MM.1S (cell line): ENCODE measurements at regions not wholly inside any gene's neighbourhood (a gene's known extent, or its start where the extent isn't known, plus 50 kb on each side); places are given as distances from the start of the nearest gene placed in this dataset.

Source experiments
- DNase-seq: peaks from one replicate; pipeline ENCODE4 v3.0.0-alpha.2; 2015
- H2AFZ ChIP-seq: fragments of 300-600 bp; sonication (generic); 2 replicates; pipeline ENCODE4 v1.6.0; 2016; ENCODE audit warnings: antibody characterized with exemption, low read length
- H3F3A ChIP-seq: fragments of 300-600 bp; sonication (generic); 2 replicates; pipeline ENCODE4 v1.6.1; 2016; ENCODE audit warnings: mild to moderate bottlenecking, antibody characterized with exemption, low read length, moderate library complexity, mixed read lengths; ENCODE audit not compliant: insufficient read depth
- H3K27ac ChIP-seq: fragments of 300-600 bp; sonication (generic); 2 replicates; pipeline ENCODE4 v1.5.1; 2016; ENCODE audit warnings: mild to moderate bottlenecking, low read length
- H3K27me3 ChIP-seq: fragments of 300-600 bp; sonication (generic); replicated peaks from 2 replicates; pipeline ENCODE4 v1.6.0; 2016; ENCODE audit warnings: low read length; ENCODE audit not compliant: insufficient read depth
- H3K36me3 ChIP-seq: fragments of 300-600 bp; sonication (generic); replicated peaks from 2 replicates; pipeline ENCODE4 v1.6.1; 2016; ENCODE audit warnings: mild to moderate bottlenecking, low read length, mixed read lengths; ENCODE audit not compliant: insufficient read depth
- H3K4me1 ChIP-seq: fragments of 300-600 bp; sonication (generic); 2 replicates; pipeline ENCODE4 v1.6.1; 2016; ENCODE audit warnings: low read length, mixed read lengths
- H3K4me2 ChIP-seq: fragments of 300-600 bp; sonication (generic); 2 replicates; pipeline ENCODE4 v1.6.0; 2016; ENCODE audit warnings: low read depth, low read length
- H3K4me3 ChIP-seq: fragments of 300-600 bp; sonication (generic); 2 replicates; pipeline ENCODE4 v1.5.1; 2016; ENCODE audit warnings: low read length, mixed read lengths
- H3K79me2 ChIP-seq: fragments of 300-600 bp; sonication (generic); 2 replicates; pipeline ENCODE4 v1.6.1; 2016; ENCODE audit warnings: mixed run types, low read length, mixed read lengths
- H3K9ac ChIP-seq: fragments of 300-600 bp; sonication (generic); 2 replicates; pipeline ENCODE4 v1.6.1; 2016; ENCODE audit warnings: low read length, mixed read lengths
- H3K9me2 ChIP-seq: fragments of 300-600 bp; sonication (generic); replicated peaks from 2 replicates; pipeline ENCODE4 v1.6.1; 2016; ENCODE audit warnings: mild to moderate bottlenecking, low read length, mixed read lengths; ENCODE audit not compliant: insufficient read depth
- H3K9me3 ChIP-seq: fragments of 300-600 bp; sonication (generic); replicated peaks from 2 replicates; pipeline ENCODE4 v1.6.1; 2016; ENCODE audit warnings: mild to moderate bottlenecking, low read length, mixed read lengths; ENCODE audit not compliant: insufficient read depth
- H4K20me1 ChIP-seq: fragments of 300-600 bp; sonication (generic); 2 replicates; pipeline ENCODE4 v1.6.1; 2016; ENCODE audit warnings: mild to moderate bottlenecking, low read length, moderate library complexity, mixed read lengths; ENCODE audit not compliant: insufficient read depth
- CTCF ChIP-seq: fragments of 300-600 bp; sonication (generic); IDR thresholded peaks from 2 replicates; pipeline ENCODE4 v1.5.1; 2016; ENCODE audit warnings: antibody characterized with exemption, low read length, mixed read lengths
- EZH2 ChIP-seq: fragments of 300-600 bp; sonication (generic); optimal IDR thresholded peaks from 2 replicates; pipeline ENCODE3; 2017; ENCODE audit warnings: low read depth, mild to moderate bottlenecking, antibody characterized with exemption, low read length, mixed read lengths
- EZH2phosphoT487 ChIP-seq: fragments of 300-600 bp; sonication (generic); IDR thresholded peaks from 2 replicates; pipeline ENCODE4 v1.6.1; 2018; ENCODE audit warnings: antibody characterized with exemption, low read length

- TF ChIP-seq EZH2phosphoT487 (no peak), EZH2 (no peak), CTCF (no peak)
- no peaks in the 10 kb centered on the region for H3F3A ChIP-seq
- no peaks in the 10 kb centered on the region for H3K79me2 ChIP-seq
- no peak overlapping the region for H3K9ac ChIP-seq
- no peaks in the 10 kb centered on the region for H3K36me3 ChIP-seq
- no peak for DNase-seq
- H3K27me3 ChIP-seq: no peaks in the 10 kb centered on the region
- no peak overlapping the region for H3K4me3 ChIP-seq
- no peak overlapping the region for H2AFZ ChIP-seq
- H4K20me1 ChIP-seq: no peaks in the 10 kb centered on the region
- no peak overlapping the region for H3K4me2 ChIP-seq
- H3K4me1 ChIP-seq: no peaks in the 10 kb centered on the region
- H3K9me2 ChIP-seq: no peaks in the 10 kb centered on the region
- H3K27ac ChIP-seq: no peak overlapping the region
- no peaks in the 10 kb centered on the region for H3K9me3 ChIP-seq
Measured at GRCh38 chr20:22442318-22442717, 142.1 kb downstream of the FOXA2 start.

DNA sequence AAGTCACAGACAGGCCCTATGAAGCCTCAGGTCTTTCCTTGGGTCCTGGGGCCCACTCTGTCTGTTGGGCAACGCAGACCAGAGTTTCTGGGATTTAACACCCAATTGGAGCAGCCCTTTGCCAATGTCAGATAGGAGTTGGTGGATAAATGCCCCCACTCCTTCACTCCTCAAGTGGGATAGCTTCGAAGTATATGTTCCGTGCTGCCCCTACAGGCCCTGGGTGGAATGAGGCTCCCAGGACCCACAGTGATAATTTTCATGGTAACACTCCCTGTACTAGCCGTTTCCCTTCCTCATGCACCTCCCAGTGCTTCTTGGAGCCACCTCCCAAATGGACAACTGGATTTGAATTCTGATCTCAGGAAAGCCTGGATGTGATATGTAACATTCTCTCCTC lies 145.4 kb downstream of the FOXA2 start:
- Histone ChIP-seq H3K79me2 (no peaks in the 10 kb centered on the region), H3K9me2 (no peaks in the 10 kb centered on the region), H3K27me3 (no peaks in the 10 kb centered on the region), H3K4me2 (no peak overlapping the region), H3K9ac (no peak overlapping the region), H3K4me1 (no peaks in the 10 kb centered on the region), H3K27ac (no peak overlapping the region), H3K4me3 (no peak overlapping the region), H3F3A (no peaks in the 10 kb centered on the region), H2AFZ (no peak overlapping the region), H4K20me1 (no peaks in the 10 kb centered on the region), H3K36me3 (no peaks in the 10 kb centered on the region), H3K9me3 (no peaks in the 10 kb centered on the region)
- no peak for TF ChIP-seq CTCF
- no peak for TF ChIP-seq EZH2
- TF ChIP-seq EZH2phosphoT487: no peak
- DNase-seq: no peak

- TF ChIP-seq EZH2phosphoT487 (no peak), EZH2 (no peak), CTCF (no peak)
- H2AFZ ChIP-seq: no peak overlapping the region
- H3F3A ChIP-seq: no peaks in the 10 kb centered on the region
Measured at GRCh38 chr20:22438346-22438745, 146.0 kb downstream of the FOXA2 start.

More at GRCh38 chr20:22438346-22438745, 146.0 kb downstream of the FOXA2 start:
- H3K4me1 ChIP-seq: no peaks in the 10 kb centered on the region
- H3K36me3 ChIP-seq: no peaks in the 10 kb centered on the region
- H3K27me3 ChIP-seq: no peaks in the 10 kb centered on the region
- no peak overlapping the region for H3K9ac ChIP-seq
- H3K27ac ChIP-seq: no peak overlapping the region
- H4K20me1 ChIP-seq: no peaks in the 10 kb centered on the region
- no peaks in the 10 kb centered on the region for H3K9me3 ChIP-seq
- H3K9me2 ChIP-seq: no peaks in the 10 kb centered on the region
- H3K79me2 ChIP-seq: no peaks in the 10 kb centered on the region
- no peak overlapping the region for H3K4me3 ChIP-seq
- no peak overlapping the region for H3K4me2 ChIP-seq
- no peak for DNase-seq
